GM18505 (cell line): ENCODE measurements at regions not wholly inside any gene's neighbourhood (a gene's known extent, or its start where the extent isn't known, plus 50 kb on each side); places are given as distances from the start of the nearest gene placed in this dataset.
"Not testable (repeated sequence)": the region's sequence is repeated elsewhere in the genome, so short reads cannot be mapped to it uniquely, and the experiment has no call there.

Experiments
- ATAC-seq: cut with Tn5 transposase; IDR thresholded peaks from one replicate; pipeline ENCODE4 v1.9.1; 2021; ENCODE audit not compliant: unreplicated experiment
- POLR2A ChIP-seq: IDR thresholded peaks from 4 replicates; pipeline ENCODE4 v1.6.1; 2011; ENCODE audit warnings: borderline replicate concordance; ENCODE audit not compliant: insufficient read depth, insufficient read length; ENCODE audit errors: extremely low read depth

- TF ChIP-seq POLR2A, result no peak
- no peak for ATAC-seq
Observed at GRCh38 chr3:144444546-144444945, 472.9 kb downstream of the DIPK2A start.

DNA sequence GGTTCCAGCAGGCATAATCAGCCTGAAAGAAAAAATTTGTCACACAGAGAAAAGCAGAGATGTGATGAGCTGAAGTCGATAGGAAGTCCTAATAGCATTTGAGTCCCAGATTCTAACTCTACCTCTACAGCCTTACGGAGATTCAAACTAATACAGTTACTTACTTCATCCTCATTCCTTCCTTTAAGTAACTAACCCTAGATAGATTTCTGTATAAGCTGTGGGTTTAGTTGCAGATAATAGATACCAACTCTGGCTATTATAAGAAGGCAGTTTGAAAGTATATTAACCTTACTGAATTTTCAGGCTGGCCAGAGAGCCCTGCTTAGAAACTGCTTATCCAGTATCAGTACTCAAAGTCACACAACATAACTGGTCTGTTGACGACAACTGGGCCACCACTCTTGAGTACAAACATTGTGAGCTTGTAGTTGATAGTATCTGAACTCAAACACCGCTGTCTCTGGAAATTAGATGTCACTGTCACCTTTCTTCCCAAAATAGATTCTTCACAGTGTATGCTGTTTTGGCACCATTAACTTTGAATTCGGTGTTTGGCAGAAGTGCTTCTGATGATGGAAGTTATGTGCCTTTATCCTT is 484.3 kb downstream of the DIPK2A start:
- no peak for TF ChIP-seq POLR2A
- ATAC-seq, result no peak

- no peak for TF ChIP-seq POLR2A
- no peak for ATAC-seq
Observed at GRCh38 chr3:144457758-144458157, 486.1 kb downstream of the DIPK2A start.

DNA sequence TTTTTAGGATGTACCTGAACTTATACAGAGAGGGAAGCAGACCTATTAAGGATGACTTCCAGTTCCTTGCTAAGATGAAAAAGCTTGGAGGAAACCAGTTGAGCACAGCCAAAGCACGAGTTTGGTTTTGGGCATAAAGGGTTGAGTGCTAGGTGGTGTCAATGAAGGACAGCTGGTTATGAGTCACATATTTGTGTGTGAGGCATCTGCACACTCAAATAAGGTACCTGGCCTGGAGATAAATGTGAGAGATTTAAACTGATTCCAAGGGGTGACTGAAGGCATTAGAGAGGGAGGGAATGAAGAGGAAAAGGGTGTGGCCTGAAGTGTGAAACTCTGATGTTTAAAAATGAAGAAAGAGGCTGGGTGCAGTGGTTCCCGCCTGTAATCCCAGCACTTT is 486.7 kb downstream of the DIPK2A start:
- no peak for ATAC-seq
- no peak for TF ChIP-seq POLR2A

DNA sequence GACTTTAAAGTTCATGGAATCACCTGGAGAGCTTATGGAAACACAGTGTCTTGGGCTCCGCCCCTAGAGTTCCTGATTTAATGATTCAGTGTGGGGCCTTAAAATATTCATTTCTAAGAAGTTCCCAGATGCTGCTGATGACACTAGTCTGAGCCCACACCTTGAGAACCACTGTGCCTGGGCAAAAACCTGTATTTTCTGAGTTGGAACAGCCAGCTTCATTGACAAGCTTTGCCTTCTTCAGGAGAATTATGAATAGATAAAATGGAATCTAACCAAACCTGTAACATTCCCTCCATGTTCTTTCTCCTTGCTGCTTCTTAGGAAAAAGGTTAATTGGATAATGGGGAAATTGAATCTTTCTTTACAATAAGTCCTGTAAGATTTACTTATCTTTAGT is 490.7 kb downstream of the DIPK2A start:
- no peak for TF ChIP-seq POLR2A
- ATAC-seq, result no peak

GRCh38 chr3:144463911-144464310 is 492.3 kb downstream of the DIPK2A start:
- ATAC-seq, result no peak

DNA sequence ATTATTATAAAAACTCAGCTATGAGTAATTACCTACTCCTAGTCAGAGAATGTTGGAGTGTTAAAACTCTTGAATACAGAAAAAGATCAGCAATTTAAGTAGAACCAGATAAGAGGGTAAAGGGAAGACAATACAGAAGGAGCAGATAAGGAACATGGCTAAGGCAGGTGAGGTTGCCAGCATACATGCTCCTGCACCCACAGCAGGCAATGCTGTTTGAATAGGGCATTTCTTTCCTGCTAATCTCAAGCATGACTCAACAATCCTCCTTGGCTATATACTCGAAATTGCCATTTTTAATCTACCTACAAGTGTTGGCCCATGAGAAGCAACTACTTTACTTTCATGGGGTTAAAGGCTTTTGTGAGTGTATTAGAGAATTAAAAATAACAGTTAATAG is 494.5 kb downstream of the DIPK2A start:
- ATAC-seq, result no peak
- TF ChIP-seq POLR2A, result no peak

More at GRCh38 chr3:144463911-144464310, 492.3 kb downstream of the DIPK2A start:
- TF ChIP-seq POLR2A, result no peak

- ATAC-seq, result no peak
- no peak for TF ChIP-seq POLR2A
Observed at GRCh38 chr3:144466540-144466939, 494.9 kb downstream of the DIPK2A start.

DNA sequence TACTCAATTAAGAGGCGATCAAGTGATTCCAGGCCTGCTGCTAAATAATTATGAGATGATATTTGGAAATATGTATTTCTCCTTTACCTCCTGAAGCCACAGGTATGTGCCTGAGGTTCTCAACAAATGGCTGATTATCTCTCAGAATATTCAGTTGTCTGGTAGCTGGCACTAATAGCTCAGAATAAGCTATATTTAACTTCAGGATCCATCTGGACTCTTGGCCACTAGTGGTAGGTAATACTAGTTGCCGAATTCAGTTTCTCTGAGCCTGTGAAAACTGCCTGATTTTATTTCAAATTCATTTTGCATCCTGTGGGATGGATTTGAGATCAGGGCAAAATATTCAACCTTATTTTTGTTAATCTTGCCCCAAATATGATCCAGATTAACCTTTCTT is 499.0 kb downstream of the DIPK2A start:
- no peak for ATAC-seq
- no peak for TF ChIP-seq POLR2A

GRCh38 chr3:144477593-144477992 is 506.0 kb downstream of the DIPK2A start:
- TF ChIP-seq POLR2A, result no peak
- no peak for ATAC-seq

DNA sequence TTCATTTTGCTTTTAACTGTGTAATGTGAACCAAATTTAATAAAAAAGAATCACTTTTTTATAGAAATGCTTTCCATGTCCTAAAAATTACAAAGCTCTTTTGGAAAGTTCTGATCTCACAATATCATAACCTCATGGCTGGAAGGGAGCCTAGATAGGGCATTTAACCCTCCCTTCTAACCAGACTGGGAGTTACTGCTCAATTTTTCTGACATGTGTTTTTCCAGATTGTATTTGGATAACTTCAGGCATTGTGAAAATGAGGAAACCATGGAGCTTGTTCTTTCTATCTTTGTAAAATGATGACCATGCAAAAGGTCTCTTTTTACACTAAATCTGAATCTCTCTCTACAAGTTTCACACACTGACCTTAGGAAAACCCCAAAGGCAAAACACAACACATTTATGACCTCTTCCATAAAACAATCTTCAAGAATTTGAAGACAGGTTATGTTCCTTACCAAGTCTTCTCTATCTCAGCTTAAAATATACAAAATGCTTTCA is 508.8 kb downstream of the DIPK2A start:
- no peak for TF ChIP-seq POLR2A
- no peak for ATAC-seq

DNA sequence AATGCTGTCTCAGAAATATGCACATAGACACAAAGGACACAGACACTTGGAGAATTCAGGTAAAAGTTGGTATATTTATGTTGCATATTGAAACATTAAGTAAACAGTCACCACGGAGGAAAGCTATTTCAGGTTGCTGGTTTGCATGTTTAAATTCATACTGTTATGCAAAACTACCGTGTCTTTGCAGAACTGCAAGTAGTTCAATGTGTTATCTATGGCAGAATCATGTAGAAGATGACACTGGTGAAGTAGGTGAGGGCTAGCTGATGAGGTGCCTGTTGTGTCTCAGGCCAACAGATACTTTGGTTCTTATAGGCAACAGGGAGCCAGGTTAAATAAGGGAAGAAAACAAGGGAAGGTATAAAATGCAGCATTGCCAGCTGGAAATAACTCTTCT is 511.3 kb downstream of the DIPK2A start:
- no peak for TF ChIP-seq POLR2A
- ATAC-seq, result no peak

DNA sequence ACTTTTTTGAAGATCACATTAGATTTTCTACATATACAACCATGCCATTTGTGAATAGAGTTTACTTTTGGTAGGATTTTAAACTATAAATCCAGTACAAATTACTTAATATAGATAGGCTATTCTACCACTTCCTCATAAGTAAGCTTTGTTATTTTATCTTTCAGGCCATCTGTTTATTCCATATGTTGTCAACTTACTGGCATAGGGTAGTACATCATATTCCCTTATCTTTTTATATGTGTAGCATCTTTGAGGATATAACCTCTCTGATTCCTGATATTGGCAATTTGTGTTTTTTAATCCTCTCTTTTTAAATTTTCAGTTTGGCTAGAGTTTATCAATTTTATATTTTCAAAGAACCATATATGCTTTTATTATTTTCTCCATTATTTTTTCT is 515.4 kb downstream of the DIPK2A start:
- no peak for TF ChIP-seq POLR2A
- ATAC-seq, result no peak

DNA sequence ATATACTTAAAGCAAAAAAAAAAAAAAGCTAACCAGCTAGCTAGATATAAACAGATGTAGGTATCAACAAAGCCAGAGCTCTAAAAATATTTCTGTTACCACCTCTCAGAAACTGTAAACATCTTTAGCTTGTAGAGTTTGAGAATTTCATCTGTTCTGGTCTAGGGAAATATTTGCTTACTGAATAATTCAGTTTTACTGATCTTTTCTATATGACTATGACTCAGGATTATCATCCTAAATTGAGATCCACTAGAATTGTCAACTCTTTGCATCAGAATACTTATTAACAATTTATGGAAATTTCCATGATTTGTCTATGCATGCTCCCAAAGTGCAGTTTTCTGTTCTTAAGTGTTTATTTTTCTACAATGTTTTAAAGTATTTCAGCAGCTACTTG is 517.3 kb downstream of the DIPK2A start:
- TF ChIP-seq POLR2A, result no peak
- no peak for ATAC-seq

DNA sequence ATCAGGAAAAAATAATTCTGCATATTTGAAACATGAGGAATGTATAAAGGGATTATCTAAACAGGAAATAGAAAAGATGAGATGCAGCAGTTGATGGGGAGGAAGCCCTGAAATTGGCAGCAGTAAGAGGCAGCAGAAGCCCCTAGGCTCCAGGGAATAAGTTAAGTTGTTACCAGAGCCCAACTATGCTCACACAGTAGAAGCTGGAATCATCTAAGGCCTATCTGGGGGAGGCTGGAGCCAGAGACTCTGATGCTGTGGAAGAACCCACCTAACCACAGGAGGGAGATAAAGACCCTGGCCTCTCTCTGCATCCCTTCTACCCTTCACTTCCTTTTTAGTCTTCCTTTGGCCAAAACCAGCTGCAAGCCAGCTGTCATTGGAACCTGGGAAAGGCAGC is 519.7 kb downstream of the DIPK2A start:
- no peak for TF ChIP-seq POLR2A
- no peak for ATAC-seq

DNA sequence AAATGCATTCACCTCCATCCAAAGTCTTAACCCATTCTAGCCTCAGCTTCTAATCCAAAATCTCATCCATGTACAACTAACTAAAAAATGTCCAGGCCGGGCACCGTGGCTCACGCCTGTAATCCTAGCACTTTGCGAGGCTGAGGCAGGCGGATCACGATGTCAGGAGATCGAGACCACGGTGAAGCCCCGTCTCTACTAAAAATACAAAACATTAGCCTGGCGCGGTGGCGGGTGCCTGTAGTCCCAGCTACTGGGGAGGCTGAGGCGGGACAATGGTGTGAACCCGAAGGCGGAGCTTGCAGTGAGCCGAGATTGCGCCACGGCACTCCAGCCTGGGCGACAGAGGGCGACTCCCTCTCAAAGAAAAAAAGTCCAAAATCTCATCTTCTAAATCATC is 523.0 kb downstream of the DIPK2A start:
- ATAC-seq, result not testable (repeated sequence)
